ENCODE measurements at regions not wholly inside any gene's neighbourhood (a gene's known extent, or its start where the extent isn't known, plus 50 kb on each side); places are given as distances from the start of the nearest gene placed in this dataset.

GRCh38 chr2:19685731-19686130 lies 216.1 kb downstream of the TTC32 start:
- Histone ChIP-seq H3K27me3 (ENCODE audit: low read depth) (no peaks in the 10 kb centered on the region), H3K36me3 (no peaks in the 10 kb centered on the region), H3K4me1 (no peaks in the 10 kb centered on the region), H3K4me3 (no peak overlapping the region), H3K9me3 (no peaks in the 10 kb centered on the region), H3K27ac (no peak overlapping the region)
- no peak for DNase-seq
- ATAC-seq, result no peak
- TF ChIP-seq CTCF (IDR thresholded peaks at IDR 0.05), result no peak
- intact Hi-C loops (cut with DNase I), result no loop called here

- Histone ChIP-seq H3K27ac (no peak overlapping the region), H3K27me3 (ENCODE audit: low read depth) (no peaks in the 10 kb centered on the region), H3K36me3 (no peaks in the 10 kb centered on the region), H3K4me3 (no peak overlapping the region), H3K9me3 (no peaks in the 10 kb centered on the region), H3K4me1 (no peaks in the 10 kb centered on the region)
- DNase-seq, result no peak
- ATAC-seq, result no peak
- no peak for TF ChIP-seq CTCF (IDR thresholded peaks at IDR 0.05)
- intact Hi-C loops (cut with DNase I), result no loop called here
Observed at GRCh38 chr2:19684516-19684915, 217.3 kb downstream of the TTC32 start.

- TF ChIP-seq CTCF (IDR thresholded peaks at IDR 0.05), result no peak
- H3K36me3 ChIP-seq, result no peaks in the 10 kb centered on the region
- H3K4me1 ChIP-seq, result no peaks in the 10 kb centered on the region
- DNase-seq (no peak), ATAC-seq (no peak)
- no peak overlapping the region for H3K27ac ChIP-seq
- no peaks in the 10 kb centered on the region for H3K9me3 ChIP-seq
- H3K4me3 ChIP-seq, result no peak overlapping the region
- intact Hi-C loops (cut with DNase I), result no loop called here
- H3K27me3 ChIP-seq (ENCODE audit: low read depth), result no peaks in the 10 kb centered on the region
Observed at GRCh38 chr2:19683556-19683955, 218.2 kb downstream of the TTC32 start.

- no peak for ATAC-seq
- intact Hi-C loops (cut with DNase I), result no loop called here
Observed at GRCh38 chr2:19682493-19682892, 219.3 kb downstream of the TTC32 start.

GRCh38 chr2:19677825-19678518 lies 223.8 kb downstream of the TTC32 start:
- ATAC-seq, result peak; percentile 29 to 33
- no peaks in the 10 kb centered on the region for H3K9me3 ChIP-seq
- no peak for DNase-seq
- no peaks in the 10 kb centered on the region for H3K4me1 ChIP-seq
- no peaks in the 10 kb centered on the region for H3K36me3 ChIP-seq
- intact Hi-C loops (cut with DNase I), result no loop called here
- H3K27ac ChIP-seq, result no peak overlapping the region
- H3K27me3 ChIP-seq (ENCODE audit: low read depth), result no peaks in the 10 kb centered on the region
- no peak overlapping the region for H3K4me3 ChIP-seq
- TF ChIP-seq CTCF (IDR thresholded peaks at IDR 0.05), result no peak

More at GRCh38 chr2:19682493-19682892, 219.3 kb downstream of the TTC32 start:
- Histone ChIP-seq H3K4me3 (no peak overlapping the region), H3K27ac (no peak overlapping the region), H3K36me3 (no peaks in the 10 kb centered on the region), H3K4me1 (no peaks in the 10 kb centered on the region), H3K27me3 (ENCODE audit: low read depth) (no peaks in the 10 kb centered on the region), H3K9me3 (no peaks in the 10 kb centered on the region)
- DNase-seq, result no peak
- TF ChIP-seq CTCF (IDR thresholded peaks at IDR 0.05), result no peak
